RWPE2 (cell line): ENCODE measurements at regions not wholly inside any gene's neighbourhood (a gene's known extent, or its start where the extent isn't known, plus 50 kb on each side); places are given as distances from the start of the nearest gene placed in this dataset.

Experiments
- ATAC-seq: fragments of 200-7000 bp; cut with Tn5 transposase; 3 replicates; pipeline ENCODE4 v1.9.1; 2021; ENCODE audit warnings: low read depth
- DNase-seq: peaks from one replicate; pipeline ENCODE4 v3.0.0-alpha.2; 2020; ENCODE audit warnings: low spot score
- H3K27ac ChIP-seq: fragments of 450-650 bp; 2 replicates; pipeline ENCODE4 v1.5.1; 2017; ENCODE audit warnings: mild to moderate bottlenecking; ENCODE audit not compliant: poor library complexity, severe bottlenecking
- H3K27me3 ChIP-seq: fragments of 250-450 bp; sonication (Bioruptor Pico); 2 replicates; pipeline ENCODE4 v1.5.1; 2021; ENCODE audit warnings: mild to moderate bottlenecking, moderate library complexity; ENCODE audit not compliant: insufficient read depth, poor library complexity, severe bottlenecking
- H3K36me3 ChIP-seq: fragments of 250-450 bp; sonication (Bioruptor Pico); 2 replicates; pipeline ENCODE4 v1.5.1; 2020; ENCODE audit warnings: low read depth, mild to moderate bottlenecking, moderate library complexity
- H3K4me1 ChIP-seq: fragments of 250-450 bp; sonication (Bioruptor Pico); 2 replicates; pipeline ENCODE4 v1.5.1; 2021; ENCODE audit warnings: mild to moderate bottlenecking, moderate library complexity; ENCODE audit not compliant: insufficient read depth, poor library complexity, severe bottlenecking
- H3K4me3 ChIP-seq: fragments of 250-450 bp; sonication (Bioruptor Pico); 2 replicates; pipeline ENCODE4 v1.5.1; 2021; ENCODE audit warnings: mild to moderate bottlenecking, moderate library complexity; ENCODE audit not compliant: severe bottlenecking
- H3K9me3 ChIP-seq: fragments of 250-450 bp; sonication (Bioruptor Pico); 2 replicates; pipeline ENCODE4 v1.5.1; 2021; ENCODE audit warnings: mild to moderate bottlenecking, moderate library complexity; ENCODE audit not compliant: severe bottlenecking
- TF ChIP-seq, protein P1 (sequence below): fragments of 450-650 bp; IDR thresholded peaks from one replicate; pipeline ENCODE4 v1.5.1; 2017; ENCODE audit warnings: mild to moderate bottlenecking, moderate library complexity; ENCODE audit not compliant: poor library complexity, severe bottlenecking

DNA sequence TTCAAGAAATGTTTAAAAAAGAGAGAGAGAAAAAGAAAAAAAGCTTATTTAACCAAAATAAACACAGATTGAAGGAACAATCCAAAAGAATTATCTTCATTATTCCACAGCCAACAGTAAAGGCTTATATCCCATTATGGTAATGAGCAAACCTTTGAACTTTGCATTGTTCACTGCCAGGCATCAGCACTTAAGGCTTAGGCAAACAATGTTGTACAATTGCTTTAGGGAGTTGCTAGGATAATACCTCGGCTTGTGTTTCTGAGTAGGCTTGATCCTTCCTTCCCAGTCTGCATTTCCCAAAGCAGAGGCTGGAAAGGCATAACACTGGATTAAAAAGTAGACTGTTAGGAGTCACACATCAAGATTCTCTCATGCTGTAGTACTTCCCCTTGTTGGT is 352.7 kb upstream of the IGFBP7 start:
- Histone ChIP-seq H3K4me3 (no peak overlapping the region), H3K27ac (no peak overlapping the region), H3K9me3 (no peaks in the 10 kb centered on the region), H3K4me1 (no peaks in the 10 kb centered on the region), H3K36me3 (no peaks in the 10 kb centered on the region), H3K27me3 (peaks cover 5% of the 10 kb centered on the region)
- ATAC-seq, result no peak
- TF ChIP-seq, protein P1, sequence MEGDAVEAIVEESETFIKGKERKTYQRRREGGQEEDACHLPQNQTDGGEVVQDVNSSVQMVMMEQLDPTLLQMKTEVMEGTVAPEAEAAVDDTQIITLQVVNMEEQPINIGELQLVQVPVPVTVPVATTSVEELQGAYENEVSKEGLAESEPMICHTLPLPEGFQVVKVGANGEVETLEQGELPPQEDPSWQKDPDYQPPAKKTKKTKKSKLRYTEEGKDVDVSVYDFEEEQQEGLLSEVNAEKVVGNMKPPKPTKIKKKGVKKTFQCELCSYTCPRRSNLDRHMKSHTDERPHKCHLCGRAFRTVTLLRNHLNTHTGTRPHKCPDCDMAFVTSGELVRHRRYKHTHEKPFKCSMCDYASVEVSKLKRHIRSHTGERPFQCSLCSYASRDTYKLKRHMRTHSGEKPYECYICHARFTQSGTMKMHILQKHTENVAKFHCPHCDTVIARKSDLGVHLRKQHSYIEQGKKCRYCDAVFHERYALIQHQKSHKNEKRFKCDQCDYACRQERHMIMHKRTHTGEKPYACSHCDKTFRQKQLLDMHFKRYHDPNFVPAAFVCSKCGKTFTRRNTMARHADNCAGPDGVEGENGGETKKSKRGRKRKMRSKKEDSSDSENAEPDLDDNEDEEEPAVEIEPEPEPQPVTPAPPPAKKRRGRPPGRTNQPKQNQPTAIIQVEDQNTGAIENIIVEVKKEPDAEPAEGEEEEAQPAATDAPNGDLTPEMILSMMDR, result no peak
- DNase-seq, result no peak

DNA sequence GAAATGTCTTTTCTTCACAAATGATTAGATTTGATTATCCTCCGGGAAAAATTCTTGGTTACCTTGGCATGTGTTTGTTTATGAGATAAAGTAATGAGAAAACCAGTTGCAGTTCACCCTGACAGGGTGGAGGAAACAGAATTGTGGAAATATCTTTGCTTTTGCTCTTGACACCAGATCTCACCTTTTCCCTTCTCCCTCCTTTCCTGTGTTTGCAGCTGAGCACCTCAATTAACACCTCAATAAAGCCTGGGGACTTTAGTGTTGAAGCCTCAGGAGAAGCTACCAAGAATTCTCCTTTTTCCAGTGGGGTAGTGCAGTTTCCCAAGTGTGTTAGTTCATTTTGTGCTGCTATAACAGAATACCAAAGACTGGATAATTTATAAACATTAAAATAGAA is 350.8 kb upstream of the IGFBP7 start:
- no peaks in the 10 kb centered on the region for H3K9me3 ChIP-seq
- TF ChIP-seq, protein P1, result no peak
- peaks cover 5% of the 10 kb centered on the region for H3K27me3 ChIP-seq
- no peak overlapping the region for H3K4me3 ChIP-seq
- ATAC-seq, result no peak
- no peak overlapping the region for H3K27ac ChIP-seq
- H3K36me3 ChIP-seq, result no peaks in the 10 kb centered on the region
- H3K4me1 ChIP-seq, result no peaks in the 10 kb centered on the region
- DNase-seq, result no peak

DNA sequence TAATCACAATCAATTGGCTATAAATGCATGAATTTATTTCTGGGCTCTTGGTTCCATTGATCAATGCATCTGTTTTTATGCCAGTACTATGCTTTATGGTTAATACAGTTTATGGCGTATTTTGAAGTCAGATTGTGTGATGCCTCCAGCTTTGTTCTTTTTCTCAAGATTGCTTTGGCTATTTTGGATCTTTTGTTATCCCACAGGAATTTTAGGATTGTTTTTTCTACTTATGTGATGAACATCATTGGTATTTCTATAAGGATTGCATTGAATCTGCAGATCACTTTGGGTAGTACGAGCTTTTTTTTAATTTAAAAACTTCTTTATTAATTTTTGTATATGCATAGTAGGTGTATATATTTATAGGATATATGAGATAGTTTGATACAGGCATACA is 338.7 kb upstream of the IGFBP7 start:
- Histone ChIP-seq H3K27ac (no peak overlapping the region), H3K27me3 (no peaks in the 10 kb centered on the region), H3K9me3 (no peaks in the 10 kb centered on the region), H3K4me3 (no peak overlapping the region), H3K4me1 (no peaks in the 10 kb centered on the region), H3K36me3 (no peaks in the 10 kb centered on the region)
- TF ChIP-seq, protein P1, result no peak
- ATAC-seq (no peak), DNase-seq (no peak)

DNA sequence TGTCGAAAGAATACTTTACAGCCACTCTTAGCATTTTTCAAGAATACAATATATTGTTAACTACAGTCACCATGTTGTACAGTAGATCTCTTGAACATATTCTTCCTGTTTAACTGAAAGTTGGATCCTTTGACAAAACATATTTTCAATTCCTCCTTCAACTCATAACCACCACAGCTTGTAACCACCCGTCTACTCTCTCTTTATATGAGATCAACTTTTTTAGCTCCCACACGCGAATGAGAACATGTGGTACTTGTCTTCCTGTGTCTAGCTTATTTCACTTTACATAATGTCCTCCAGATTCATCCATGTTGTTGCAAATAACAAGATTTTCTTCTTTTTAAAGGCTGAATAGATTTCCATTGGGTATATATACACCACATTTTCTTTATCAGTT is 338.3 kb upstream of the IGFBP7 start:
- TF ChIP-seq, protein P1, result no peak
- H3K4me1 ChIP-seq, result no peaks in the 10 kb centered on the region
- no peak overlapping the region for H3K4me3 ChIP-seq
- no peaks in the 10 kb centered on the region for H3K9me3 ChIP-seq
- H3K27ac ChIP-seq, result no peak overlapping the region
- no peaks in the 10 kb centered on the region for H3K27me3 ChIP-seq
- H3K36me3 ChIP-seq, result no peaks in the 10 kb centered on the region
- ATAC-seq (no peak), DNase-seq (no peak)

DNA sequence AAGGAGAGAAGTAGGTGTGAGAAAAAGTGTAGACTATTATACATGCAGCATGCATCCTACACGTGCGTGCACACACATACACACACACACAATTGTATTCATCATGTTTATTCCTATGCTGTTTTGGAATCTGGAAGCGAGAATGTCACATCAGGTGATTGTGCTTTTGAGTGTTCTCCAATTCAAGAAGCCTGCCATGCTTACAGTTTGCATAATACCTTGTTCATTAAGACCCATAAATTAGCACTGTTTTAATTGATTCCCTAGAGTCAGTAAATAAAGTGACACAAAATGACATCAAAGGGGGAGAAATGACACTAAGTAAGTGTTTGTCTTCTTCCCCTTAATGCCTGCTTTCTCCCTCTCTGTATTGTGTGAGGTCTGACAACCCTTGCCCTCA is 336.1 kb upstream of the IGFBP7 start:
- no peak for DNase-seq
- no peaks in the 10 kb centered on the region for H3K27me3 ChIP-seq
- H3K4me3 ChIP-seq, result no peak overlapping the region
- no peaks in the 10 kb centered on the region for H3K9me3 ChIP-seq
- no peaks in the 10 kb centered on the region for H3K4me1 ChIP-seq
- TF ChIP-seq, protein P1, result no peak
- no peak for ATAC-seq
- H3K27ac ChIP-seq, result no peak overlapping the region
- no peaks in the 10 kb centered on the region for H3K36me3 ChIP-seq
